WERI-Rb-1 (cell line): ENCODE measurements at regions not wholly inside any gene's neighbourhood (a gene's known extent, or its start where the extent isn't known, plus 50 kb on each side); places are given as distances from the start of the nearest gene placed in this dataset.

Experiments used
- DNase-seq: peaks from one replicate; pipeline ENCODE4 v3.0.0-alpha.2; 2020
- H3K27ac ChIP-seq: fragments of 250-450 bp; sonication (Bioruptor Pico); 2 replicates; pipeline ENCODE4 v1.5.1; 2020; ENCODE audit warnings: mild to moderate bottlenecking, moderate library complexity
- H3K27me3 ChIP-seq: fragments of 250-450 bp; sonication (Bioruptor Pico); 2 replicates; pipeline ENCODE4 v1.5.1; 2021; ENCODE audit warnings: mild to moderate bottlenecking, low read depth, moderate library complexity; ENCODE audit not compliant: insufficient read depth, severe bottlenecking
- H3K36me3 ChIP-seq: fragments of 250-450 bp; sonication (Bioruptor Pico); 2 replicates; pipeline ENCODE4 v1.5.1; 2020; ENCODE audit warnings: mild to moderate bottlenecking, moderate library complexity
- H3K4me3 ChIP-seq: 2 replicates; pipeline ENCODE4 v1.5.1; 2011; ENCODE audit warnings: low read depth, mild to moderate bottlenecking, control low read depth, low read length
- H3K9me3 ChIP-seq: fragments of 250-450 bp; sonication (Bioruptor Pico); 2 replicates; pipeline ENCODE4 v1.5.1; 2021; ENCODE audit warnings: mild to moderate bottlenecking, moderate library complexity; ENCODE audit not compliant: severe bottlenecking
- CTCF ChIP-seq: IDR thresholded peaks from 2 replicates; pipeline ENCODE4 v1.5.1; 2011; ENCODE audit warnings: low read depth, mild to moderate bottlenecking, control low read depth, inconsistent platforms, low read length

- DNase-seq: no peak
- H3K36me3 ChIP-seq: no peaks in the 10 kb centered on the region
- no peak for TF ChIP-seq CTCF
- H3K4me3 ChIP-seq: no peak overlapping the region
- H3K27me3 ChIP-seq: no peaks in the 10 kb centered on the region
- no peaks in the 10 kb centered on the region for H3K9me3 ChIP-seq
- no peak overlapping the region for H3K27ac ChIP-seq
These were observed 326.7 kb downstream of the TPBG start for GRCh38 chr6:82690283-82690682.

- DNase-seq: no peak
- H3K9me3 ChIP-seq: no peaks in the 10 kb centered on the region
- no peak overlapping the region for H3K27ac ChIP-seq
- H3K36me3 ChIP-seq: no peaks in the 10 kb centered on the region
- H3K27me3 ChIP-seq: no peaks in the 10 kb centered on the region
- no peak overlapping the region for H3K4me3 ChIP-seq
- TF ChIP-seq CTCF: no peak
These were observed 328.4 kb downstream of the TPBG start for GRCh38 chr6:82691997-82692396.

- no peaks in the 10 kb centered on the region for H3K27me3 ChIP-seq
- no peaks in the 10 kb centered on the region for H3K36me3 ChIP-seq
- DNase-seq: no peak
- H3K4me3 ChIP-seq: no peak overlapping the region
- no peak overlapping the region for H3K27ac ChIP-seq
- TF ChIP-seq CTCF: no peak
- no peaks in the 10 kb centered on the region for H3K9me3 ChIP-seq
These were observed 329.5 kb downstream of the TPBG start for GRCh38 chr6:82693094-82693493.

- Histone ChIP-seq H3K9me3 (no peaks in the 10 kb centered on the region), H3K36me3 (no peaks in the 10 kb centered on the region), H3K4me3 (no peak overlapping the region), H3K27ac (no peak overlapping the region), H3K27me3 (no peaks in the 10 kb centered on the region)
- TF ChIP-seq CTCF: no peak
- no peak for DNase-seq
These were observed 337.7 kb downstream of the TPBG start for GRCh38 chr6:82701341-82701740.

- no peak overlapping the region for H3K4me3 ChIP-seq
These were observed 339.0 kb downstream of the TPBG start for GRCh38 chr6:82702574-82702973.

More at GRCh38 chr6:82702574-82702973, 339.0 kb downstream of the TPBG start:
- H3K27me3 ChIP-seq: no peaks in the 10 kb centered on the region
- H3K36me3 ChIP-seq: no peaks in the 10 kb centered on the region
- no peaks in the 10 kb centered on the region for H3K9me3 ChIP-seq
- DNase-seq: no peak
- TF ChIP-seq CTCF: no peak
- no peak overlapping the region for H3K27ac ChIP-seq
